HEK293 (cell line): ENCODE measurements at regions not wholly inside any gene's neighbourhood (a gene's known extent, or its start where the extent isn't known, plus 50 kb on each side); places are given as distances from the start of the nearest gene placed in this dataset.

Experiments used
- CTCF ChIA-PET: fragments of 350-600 bp; formaldehyde crosslinking; extraction: SDS; loops from one replicate; lab custom pipeline; 2021; ENCODE audit warnings: antibody characterized with exemption; lab: Yijun Ruan, JAX
- POLR2A ChIA-PET: fragments of 300-600 bp; formaldehyde crosslinking; extraction: SDS; loops from one replicate; lab custom pipeline; 2020; ENCODE audit warnings: antibody characterized with exemption, inconsistent platforms; lab: Yijun Ruan, JAX
- H3K27ac ChIP-seq: fragments of 200-500 bp; sonication (Bioruptor generic); 2 replicates; pipeline ENCODE4 v1.5.1; 2014; ENCODE audit warnings: low read depth, low read length, control low read depth, inconsistent platforms; ENCODE audit errors: extremely low read depth
- H3K36me3 ChIP-seq, 2 experiments: fragments of 200-500 bp in 1 of 2; sonication (Bioruptor generic) in 1 of 2; 1 replicate in 1 of 2; 2 replicates in 1 of 2; pipeline ENCODE4 v1.5.1; 2014 to 2017; ENCODE audit warnings: inconsistent platforms in 2 of 2, low read length in 2 of 2; ENCODE audit not compliant: control insufficient read depth in 2 of 2, insufficient read depth in 1 of 2
- H3K4me1 ChIP-seq: fragments of 200-500 bp; sonication (Bioruptor generic); 2 replicates; pipeline ENCODE4 v1.5.1; 2014; ENCODE audit warnings: mild to moderate bottlenecking, low read length, inconsistent platforms; ENCODE audit not compliant: control insufficient read depth, insufficient read depth
- H3K4me3 ChIP-seq: 2 replicates; pipeline ENCODE4 v1.5.1; 2011; ENCODE audit warnings: low read depth, mild to moderate bottlenecking, control low read depth, low read length, moderate library complexity
- H3K9me3 ChIP-seq: fragments of 200-500 bp; sonication (Bioruptor generic); 2 replicates; pipeline ENCODE4 v1.5.1; 2014; ENCODE audit warnings: low read depth, low read length, inconsistent platforms; ENCODE audit not compliant: control insufficient read depth, insufficient read depth
- BCL11A ChIP-seq: fragments of 450-650 bp; formaldehyde crosslinking; IDR thresholded peaks from 2 replicates; pipeline ENCODE4 v1.5.1; 2016; ENCODE audit warnings: low read depth, missing biosample characterization, missing genetic modification characterization
- GLI2 ChIP-seq: fragments of 450-650 bp; formaldehyde crosslinking; IDR thresholded peaks from 2 replicates; pipeline ENCODE4; 2017; ENCODE audit warnings: missing biosample characterization, missing genetic modification characterization, low read depth, borderline replicate concordance
- HOXD13 ChIP-seq: sonication (generic); formaldehyde crosslinking; IDR thresholded peaks from 2 replicates; pipeline ENCODE4 v1.8.0; 2022; ENCODE audit warnings: missing genetic modification reagents, borderline replicate concordance
- KLF17 ChIP-seq: fragments of 450-650 bp; formaldehyde crosslinking; IDR thresholded peaks from 2 replicates; pipeline ENCODE4 v1.5.1; 2016; ENCODE audit warnings: missing biosample characterization, missing genetic modification characterization
- OSR2 ChIP-seq: fragments of 450-650 bp; formaldehyde crosslinking; IDR thresholded peaks from 2 replicates; pipeline ENCODE4 v1.5.1; 2016; ENCODE audit warnings: missing biosample characterization, missing genetic modification characterization
- TCF7L2 ChIP-seq: IDR thresholded peaks from 2 replicates; pipeline ENCODE4 v1.6.1; 2011; ENCODE audit warnings: low read depth, mild to moderate bottlenecking, inconsistent platforms, low read length, moderate library complexity, borderline replicate concordance
- YY2 ChIP-seq: fragments of 450-650 bp; formaldehyde crosslinking; IDR thresholded peaks from 2 replicates; pipeline ENCODE4 v1.5.1; 2016; ENCODE audit warnings: missing biosample characterization, missing genetic modification characterization
- ZBTB10 ChIP-seq: fragments of 450-650 bp; formaldehyde crosslinking; IDR thresholded peaks from 2 replicates; pipeline ENCODE4 v1.5.1; 2016; ENCODE audit warnings: missing biosample characterization, missing genetic modification characterization
- ZBTB20 ChIP-seq: fragments of 450-650 bp; formaldehyde crosslinking; IDR thresholded peaks from 2 replicates; pipeline ENCODE4 v1.5.1; 2016; ENCODE audit warnings: missing biosample characterization, missing genetic modification characterization
- ZBTB6 ChIP-seq: fragments of 450-650 bp; formaldehyde crosslinking; IDR thresholded peaks from 2 replicates; pipeline ENCODE4 v1.5.1; 2017; ENCODE audit warnings: missing biosample characterization, missing genetic modification characterization
- ZFHX2 ChIP-seq: fragments of 450-650 bp; formaldehyde crosslinking; conservative IDR thresholded peaks from 2 replicates; pipeline ENCODE4 v1.5.1; 2016; ENCODE audit warnings: missing biosample characterization, missing genetic modification characterization
- ZNF121 ChIP-seq: fragments of 450-650 bp; formaldehyde crosslinking; IDR thresholded peaks from 2 replicates; pipeline ENCODE4 v1.5.1; 2016; ENCODE audit warnings: missing biosample characterization, missing genetic modification characterization
- ZNF133 ChIP-seq: fragments of 450-650 bp; formaldehyde crosslinking; IDR thresholded peaks from 2 replicates; pipeline ENCODE4 v1.5.1; 2016; ENCODE audit warnings: missing biosample characterization, missing genetic modification characterization
- ZNF138 ChIP-seq: fragments of 450-650 bp; formaldehyde crosslinking; IDR thresholded peaks from 2 replicates; pipeline ENCODE4 v1.5.1; 2016; ENCODE audit warnings: missing biosample characterization, missing genetic modification characterization, borderline replicate concordance
- ZNF155 ChIP-seq: fragments of 450-650 bp; formaldehyde crosslinking; IDR thresholded peaks from 2 replicates; pipeline ENCODE4 v1.5.1; 2016; ENCODE audit warnings: missing biosample characterization, missing genetic modification characterization
- ZNF19 ChIP-seq: fragments of 450-650 bp; formaldehyde crosslinking; IDR thresholded peaks from 2 replicates; pipeline ENCODE4; 2016; ENCODE audit warnings: missing biosample characterization, missing genetic modification characterization, low read depth
- ZNF335 ChIP-seq: fragments of 450-650 bp; formaldehyde crosslinking; conservative IDR thresholded peaks from 2 replicates; pipeline ENCODE4 v1.5.1; 2016; ENCODE audit warnings: missing biosample characterization, missing genetic modification characterization
- ZNF354C ChIP-seq: fragments of 450-650 bp; formaldehyde crosslinking; IDR thresholded peaks from 2 replicates; pipeline ENCODE4 v1.5.1; 2016; ENCODE audit warnings: missing biosample characterization, missing genetic modification characterization, low read depth, borderline replicate concordance
- ZNF366 ChIP-seq: fragments of 450-650 bp; formaldehyde crosslinking; conservative IDR thresholded peaks from 2 replicates; pipeline ENCODE4 v1.5.1; 2016; ENCODE audit warnings: missing biosample characterization, missing genetic modification characterization
- ZNF404 ChIP-seq: fragments of 450-650 bp; formaldehyde crosslinking; IDR thresholded peaks from 2 replicates; pipeline ENCODE4 v1.5.1; 2017; ENCODE audit warnings: missing biosample characterization, missing genetic modification characterization
- ZNF501 ChIP-seq: fragments of 450-650 bp; formaldehyde crosslinking; IDR thresholded peaks from 2 replicates; pipeline ENCODE4 v1.5.1; 2016; ENCODE audit warnings: missing biosample characterization, missing genetic modification characterization
- ZNF549 ChIP-seq: fragments of 450-650 bp; IDR thresholded peaks from 2 replicates; pipeline ENCODE4 v1.5.1; 2018; ENCODE audit warnings: missing biosample characterization, missing genetic modification characterization, mild to moderate bottlenecking, inconsistent platforms, moderate library complexity
- ZNF555 ChIP-seq: fragments of 450-650 bp; formaldehyde crosslinking; conservative IDR thresholded peaks from 2 replicates; pipeline ENCODE4 v1.5.1; 2017; ENCODE audit warnings: missing biosample characterization, mild to moderate bottlenecking, missing genetic modification characterization, inconsistent platforms
- ZNF561 ChIP-seq: fragments of 450-650 bp; IDR thresholded peaks from 2 replicates; pipeline ENCODE4 v1.5.1; 2018; ENCODE audit warnings: missing biosample characterization, missing genetic modification characterization, borderline replicate concordance
- ZNF585B ChIP-seq: fragments of 450-650 bp; formaldehyde crosslinking; IDR thresholded peaks from 2 replicates; pipeline ENCODE4 v1.5.1; 2016; ENCODE audit warnings: missing biosample characterization, missing genetic modification characterization
- ZNF707 ChIP-seq: fragments of 450-650 bp; formaldehyde crosslinking; IDR thresholded peaks from 2 replicates; pipeline ENCODE4 v1.5.1; 2016; ENCODE audit warnings: missing biosample characterization, missing genetic modification characterization
- ZNF76 ChIP-seq: fragments of 450-650 bp; formaldehyde crosslinking; IDR thresholded peaks from 2 replicates; pipeline ENCODE4; 2016; ENCODE audit warnings: low read depth, missing biosample characterization, missing genetic modification characterization, borderline replicate concordance
- ZNF791 ChIP-seq: fragments of 450-650 bp; formaldehyde crosslinking; IDR thresholded peaks from 2 replicates; pipeline ENCODE4 v1.5.1; 2016; ENCODE audit warnings: missing biosample characterization, missing genetic modification characterization
- ZSCAN23 ChIP-seq: fragments of 450-650 bp; formaldehyde crosslinking; IDR thresholded peaks from 2 replicates; pipeline ENCODE4 v1.5.1; 2016; ENCODE audit warnings: missing biosample characterization, missing genetic modification characterization
- ZSCAN30 ChIP-seq: fragments of 450-650 bp; IDR thresholded peaks from 2 replicates; pipeline ENCODE4 v1.5.1; 2018; ENCODE audit warnings: missing biosample characterization, mild to moderate bottlenecking, missing genetic modification characterization, moderate library complexity

- no peaks in the 10 kb centered on the region for H3K9me3 ChIP-seq
- no peak for TF ChIP-seq ZNF19 (tag by site-specific recombination)
- TF ChIP-seq ZNF501 (tag by site-specific recombination), result no peak
- no peak for TF ChIP-seq BCL11A (tag by site-specific recombination)
- no peak for TF ChIP-seq HOXD13
- no peak for TF ChIP-seq ZNF335 (tag by site-specific recombination)
- TF ChIP-seq, all 188 proteins: peak for 0
- Histone ChIP-seq H3K4me1 (no peaks in the 10 kb centered on the region), H3K27ac (no peak overlapping the region), H3K36me3 (no peaks in the 10 kb centered on the region), H3K4me3 (no peak overlapping the region)
- ChIA-PET POLR2A (no interaction called here), CTCF (no interaction called here)
Observed at GRCh38 chr5:125826214-125826613, 597.0 kb upstream of the GRAMD2B start.

- H3K4me3 ChIP-seq, result no peak overlapping the region
- H3K4me1 ChIP-seq, result no peaks in the 10 kb centered on the region
- no peak overlapping the region for H3K27ac ChIP-seq
- H3K36me3 ChIP-seq, result no peaks in the 10 kb centered on the region
- ChIA-PET CTCF (no interaction called here), POLR2A (no interaction called here)
- no peaks in the 10 kb centered on the region for H3K9me3 ChIP-seq
- TF ChIP-seq GLI2 (tag by site-specific recombination), result no peak
- TF ChIP-seq ZNF791 (tag by site-specific recombination), result no peak
- TF ChIP-seq TCF7L2, result no peak
- TF ChIP-seq ZSCAN23 (tag by site-specific recombination), result no peak
- no peak for TF ChIP-seq ZNF19 (tag by site-specific recombination)
- TF ChIP-seq ZBTB20 (tag by site-specific recombination), result no peak
- TF ChIP-seq ZNF354C, result no peak
- TF ChIP-seq ZNF404, result no peak
- no peak for TF ChIP-seq YY2 (tag by site-specific recombination)
- TF ChIP-seq ZNF561, result no peak
- TF ChIP-seq ZSCAN30 (tag by site-specific recombination), result no peak
- TF ChIP-seq ZNF76 (tag by site-specific recombination), result no peak
- no peak for TF ChIP-seq KLF17 (tag by site-specific recombination)
- TF ChIP-seq, all 188 proteins: peak for 0
Observed at GRCh38 chr5:125829349-125829748, 593.9 kb upstream of the GRAMD2B start.

- CTCF ChIA-PET, result interaction anchor here (0.6 kb wide), 1 partner anchor 653 kb away, joined by 4 read pairs; no protein-coding TSS in a partner anchor
- no peaks in the 10 kb centered on the region for H3K4me1 ChIP-seq
- TF ChIP-seq ZNF335 (tag by site-specific recombination) (no peak), OSR2 (tag by site-specific recombination) (no peak), ZBTB6 (tag by site-specific recombination) (no peak), ZNF707 (tag by site-specific recombination) (no peak), ZNF155 (tag by site-specific recombination) (no peak), ZNF555 (tag by site-specific recombination) (no peak), ZNF138 (tag by site-specific recombination) (no peak), ZNF549 (no peak), ZFHX2 (tag by site-specific recombination) (no peak), ZNF585B (no peak), ZNF366 (tag by site-specific recombination) (no peak), ZBTB10 (no peak), ZNF133 (tag by site-specific recombination) (no peak), ZNF121 (tag by site-specific recombination) (no peak)
- TF ChIP-seq, all 188 proteins: peak for 0
- H3K9me3 ChIP-seq, result no peaks in the 10 kb centered on the region
- no peaks in the 10 kb centered on the region for H3K36me3 ChIP-seq
- no peak overlapping the region for H3K27ac ChIP-seq
- no peak overlapping the region for H3K4me3 ChIP-seq
- POLR2A ChIA-PET, result no interaction called here
Observed at GRCh38 chr5:125833398-125833797, 589.8 kb upstream of the GRAMD2B start.
